Fibroblast of peridontal ligament (primary cell): ENCODE measurements at regions not wholly inside any gene's neighbourhood (a gene's known extent, or its start where the extent isn't known, plus 50 kb on each side); places are given as distances from the start of the nearest gene placed in this dataset.

Experiments
- DNase-seq: peaks from one replicate; pipeline ENCODE4 v3.0.0-alpha.2; 2010; ENCODE audit errors: extremely low read depth

GRCh38 chr11:15378941-15379340, 264.2 kb downstream of the INSC start:
- DNase-seq, result no peak

- DNase-seq, result no peak
Observed at GRCh38 chr11:15379483-15379882, 264.8 kb downstream of the INSC start.

- DNase-seq, result no peak
Observed at GRCh38 chr11:15390857-15391256, 276.1 kb downstream of the INSC start.

GRCh38 chr11:15396778-15397177, 282.1 kb downstream of the INSC start:
- no peak for DNase-seq

- DNase-seq, result no peak
Observed at GRCh38 chr11:15406851-15407351, 292.2 kb downstream of the INSC start.

- DNase-seq, result no peak
Observed at GRCh38 chr11:15412054-15412453, 297.3 kb downstream of the INSC start.

GRCh38 chr11:15418921-15419320, 304.2 kb downstream of the INSC start:
- DNase-seq, result no peak

GRCh38 chr11:15419696-15420095, 305.0 kb downstream of the INSC start:
- DNase-seq, result no peak

GRCh38 chr11:15430381-15430780, 315.7 kb downstream of the INSC start:
- DNase-seq, result no peak

GRCh38 chr11:15434529-15434928, 319.8 kb downstream of the INSC start:
- DNase-seq, result no peak

- DNase-seq, result no peak
Observed at GRCh38 chr11:15446315-15446714, 331.6 kb downstream of the INSC start.

GRCh38 chr11:15446929-15447328, 332.2 kb downstream of the INSC start:
- DNase-seq, result no peak

GRCh38 chr11:15451713-15452112, 337.0 kb downstream of the INSC start:
- no peak for DNase-seq

GRCh38 chr11:15453211-15453765, 338.6 kb downstream of the INSC start:
- DNase-seq, result no peak

GRCh38 chr11:15468466-15468865, 353.7 kb downstream of the INSC start:
- peak; percentile 17 for DNase-seq

- DNase-seq, result no peak
Observed at GRCh38 chr11:15471048-15471894, 356.5 kb downstream of the INSC start.

- no peak for DNase-seq
Observed at GRCh38 chr11:15471895-15472799, 357.4 kb downstream of the INSC start.

- no peak for DNase-seq
Observed at GRCh38 chr11:15473954-15474837, 359.5 kb downstream of the INSC start.

GRCh38 chr11:15476371-15476917, 361.7 kb downstream of the INSC start:
- DNase-seq, result no peak

GRCh38 chr11:15481871-15482270, 367.1 kb downstream of the INSC start:
- DNase-seq, result no peak

- DNase-seq, result no peak
Observed at GRCh38 chr11:15483205-15483604, 368.5 kb downstream of the INSC start.
